ENCODE measurements at regions not wholly inside any gene's neighbourhood (a gene's known extent, or its start where the extent isn't known, plus 50 kb on each side); places are given as distances from the start of the nearest gene placed in this dataset.

DNA sequence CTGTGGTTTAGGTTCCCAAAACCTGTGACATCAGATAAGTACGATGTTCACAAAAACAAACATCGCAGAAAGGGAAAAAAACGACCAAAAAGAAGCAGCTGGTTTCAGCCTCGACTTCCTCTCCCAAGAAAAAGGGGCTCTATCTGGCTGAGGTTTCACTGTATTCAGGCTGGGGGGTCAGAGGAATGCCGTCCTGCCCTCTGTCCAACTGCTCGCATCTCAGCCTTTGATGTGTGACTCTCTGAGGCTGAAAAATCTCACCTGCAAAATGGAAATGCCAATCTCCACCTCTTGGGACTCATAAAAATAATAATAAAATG is 123.6 kb upstream of the PTPN1 start:
- TF ChIP-seq CTCF (IDR thresholded peaks at IDR 0.05): no peak
- no peak for TF ChIP-seq POLR2AphosphoS5 (IDR thresholded peaks at IDR 0.05; ENCODE audit: insufficient read depth in 1 of 2, low read depth in 1 of 2)
- TF ChIP-seq POLR2A (IDR thresholded peaks at IDR 0.05): no peak
